Amniotic epithelial cell (primary cell): ENCODE measurements at regions not wholly inside any gene's neighbourhood (a gene's known extent, or its start where the extent isn't known, plus 50 kb on each side); places are given as distances from the start of the nearest gene placed in this dataset.

Experiments used
- DNase-seq: peaks from one replicate; pipeline ENCODE4 v3.0.0-alpha.2; 2010; ENCODE audit warnings: low read depth

DNA sequence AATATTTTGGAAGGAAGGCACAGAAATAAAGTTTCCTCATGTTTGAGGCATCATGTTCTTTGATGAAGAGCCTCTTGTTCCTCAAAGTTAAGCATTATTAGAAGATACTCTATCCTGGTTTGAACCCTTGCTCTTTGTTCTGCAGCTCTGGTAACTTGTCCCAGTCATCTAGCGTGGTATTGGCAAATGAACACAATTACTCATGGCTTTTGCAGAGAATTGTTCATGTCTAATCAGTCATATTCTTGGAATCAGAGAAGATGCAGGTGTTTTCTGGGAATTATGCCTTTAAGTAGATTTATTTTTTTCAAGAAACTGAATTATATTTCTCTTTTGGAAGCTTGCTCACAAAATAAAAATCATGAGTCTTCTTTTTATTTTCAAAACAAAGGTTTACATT, 52.9 kb upstream of the HPGDS start:
- no peak for DNase-seq

GRCh38 chr4:94396984-94397383, 54.3 kb upstream of the HPGDS start:
- DNase-seq = no peak

- DNase-seq = no peak
These were observed 54.1 kb upstream of the PDLIM5 start for GRCh38 chr4:94397635-94398034.

GRCh38 chr4:94399277-94399676, 52.5 kb upstream of the PDLIM5 start:
- DNase-seq = no peak

DNA sequence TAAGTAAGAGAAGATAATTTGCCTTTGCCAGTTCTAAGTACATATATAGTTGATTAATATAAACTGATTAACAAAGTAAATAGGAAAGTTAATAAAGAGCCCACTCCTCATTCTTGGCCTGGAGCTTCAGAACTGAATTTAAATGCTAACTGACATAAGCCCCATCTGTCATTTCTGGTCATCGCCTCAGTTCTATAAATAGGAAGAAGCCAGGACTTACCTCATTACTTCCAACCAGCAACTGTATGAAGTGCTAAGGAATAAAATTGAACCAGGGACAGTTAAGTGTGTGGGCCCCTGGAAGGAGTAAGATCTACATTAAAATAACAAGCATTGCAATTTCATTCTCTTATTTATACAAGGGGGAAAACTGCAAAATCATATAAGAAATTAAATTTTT, 52.0 kb upstream of the PDLIM5 start:
- DNase-seq = no peak

GRCh38 chr4:94400191-94400590, 51.6 kb upstream of the PDLIM5 start:
- peak; percentile 50 for DNase-seq
